Fibroblast of the conjunctiva (primary cell): ENCODE measurements at regions not wholly inside any gene's neighbourhood (a gene's known extent, or its start where the extent isn't known, plus 50 kb on each side); places are given as distances from the start of the nearest gene placed in this dataset.

Source experiments
- DNase-seq: peaks from one replicate; pipeline ENCODE4 v3.0.0-alpha.2; 2010; ENCODE audit warnings: low read depth

GRCh38 chr9:21564175-21564574 is 82.1 kb upstream of the IFNE start:
- DNase-seq = no peak

GRCh38 chr9:21565155-21565554 is 83.0 kb upstream of the IFNE start:
- no peak for DNase-seq

- no peak for DNase-seq
Measured at GRCh38 chr9:21567926-21568325, 85.8 kb upstream of the IFNE start.

GRCh38 chr9:21568484-21568883 is 86.4 kb upstream of the IFNE start:
- DNase-seq = no peak

GRCh38 chr9:21569721-21570120 is 87.6 kb upstream of the IFNE start:
- no peak for DNase-seq

- DNase-seq = no peak
Measured at GRCh38 chr9:21570643-21571275, 88.6 kb upstream of the IFNE start.

- DNase-seq = no peak
Measured at GRCh38 chr9:21574261-21574660, 92.1 kb upstream of the IFNE start.

- peak; percentile 90 for DNase-seq
Measured at GRCh38 chr9:21576331-21577189, 94.4 kb upstream of the IFNE start.

- DNase-seq = no peak
Measured at GRCh38 chr9:21579247-21579671, 97.1 kb upstream of the IFNE start.

GRCh38 chr9:21579743-21580142 is 97.6 kb upstream of the IFNE start:
- DNase-seq = no peak

GRCh38 chr9:21580636-21581378 is 98.7 kb upstream of the IFNE start:
- no peak for DNase-seq

GRCh38 chr9:21583628-21584377 is 101.7 kb upstream of the IFNE start:
- no peak for DNase-seq

GRCh38 chr9:21584890-21585289 is 102.8 kb upstream of the IFNE start:
- DNase-seq = no peak

- DNase-seq = no peak
Measured at GRCh38 chr9:21585756-21586752, 103.9 kb upstream of the IFNE start.

GRCh38 chr9:21589344-21590056 is 107.4 kb upstream of the IFNE start:
- no peak for DNase-seq

- no peak for DNase-seq
Measured at GRCh38 chr9:21590058-21590996, 108.2 kb upstream of the IFNE start.

- DNase-seq = peak; percentile 94
Measured at GRCh38 chr9:21591221-21592062, 109.3 kb upstream of the IFNE start.

GRCh38 chr9:21592063-21592338 is 109.9 kb upstream of the IFNE start:
- DNase-seq = no peak
